Right lobe of liver (tissue), 4 donors: ENCODE measurements at regions not wholly inside any gene's neighbourhood (a gene's known extent, or its start where the extent isn't known, plus 50 kb on each side); places are given as distances from the start of the nearest gene placed in this dataset.

Experiments used
- POLR2A ChIP-seq: fragments of 450-650 bp; IDR thresholded peaks from one replicate; pipeline ENCODE4 v1.6.1; 2017; ENCODE audit warnings: antibody characterized with exemption, mild to moderate bottlenecking
- TF ChIP-seq, protein P1 (sequence below), 4 donors: fragments of 200-600 bp in 3 of 4; fragments of 450-650 bp in 1 of 4; IDR thresholded peaks; one replicate each; pipeline versions ENCODE4 v1.5.1 to v1.8.0; 2016 to 2022; ENCODE audit warnings: antibody characterized with exemption in 4 of 4, mild to moderate bottlenecking in 2 of 4
- donor health status: DM: no; HTN: no; CAD: no.
- donor health status: DM: no; HTN: no; CAD: no.
- donor health status: DM: no; HTN: yes; CAD: no.

DNA sequence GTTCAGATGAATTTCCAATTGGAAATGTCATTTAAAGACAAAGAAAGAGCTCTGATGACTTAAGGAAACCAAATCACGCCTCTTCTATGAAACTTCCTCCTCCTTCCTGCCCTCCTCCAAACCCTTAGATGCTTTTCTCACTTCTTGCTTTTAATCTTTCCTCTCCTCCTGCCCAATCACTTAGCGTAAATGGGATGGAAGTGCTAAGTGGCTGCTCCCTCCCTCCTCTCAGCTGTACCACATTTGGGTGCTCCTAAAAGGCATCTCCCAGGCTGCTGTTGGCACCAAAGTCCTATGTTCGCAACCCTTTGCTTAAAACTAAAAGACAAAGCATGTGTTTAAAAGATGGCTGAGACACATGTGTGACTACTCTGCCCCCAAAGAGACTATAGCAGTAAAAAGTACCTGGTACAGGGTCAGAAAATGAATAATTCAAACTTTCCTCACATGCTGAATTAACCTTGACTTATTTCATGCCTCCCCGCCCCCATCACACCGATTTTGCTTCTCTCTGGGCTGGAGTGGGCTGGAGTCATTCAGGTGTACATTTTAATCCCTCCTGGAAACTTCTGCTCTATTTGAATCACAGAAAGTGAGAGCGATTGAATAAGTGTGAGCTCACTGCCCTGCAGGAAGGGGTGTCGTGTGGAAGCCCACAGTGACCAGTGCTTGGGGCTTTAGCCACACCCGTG, 59.2 kb upstream of the KLF7 start:
- TF ChIP-seq, protein P1, sequence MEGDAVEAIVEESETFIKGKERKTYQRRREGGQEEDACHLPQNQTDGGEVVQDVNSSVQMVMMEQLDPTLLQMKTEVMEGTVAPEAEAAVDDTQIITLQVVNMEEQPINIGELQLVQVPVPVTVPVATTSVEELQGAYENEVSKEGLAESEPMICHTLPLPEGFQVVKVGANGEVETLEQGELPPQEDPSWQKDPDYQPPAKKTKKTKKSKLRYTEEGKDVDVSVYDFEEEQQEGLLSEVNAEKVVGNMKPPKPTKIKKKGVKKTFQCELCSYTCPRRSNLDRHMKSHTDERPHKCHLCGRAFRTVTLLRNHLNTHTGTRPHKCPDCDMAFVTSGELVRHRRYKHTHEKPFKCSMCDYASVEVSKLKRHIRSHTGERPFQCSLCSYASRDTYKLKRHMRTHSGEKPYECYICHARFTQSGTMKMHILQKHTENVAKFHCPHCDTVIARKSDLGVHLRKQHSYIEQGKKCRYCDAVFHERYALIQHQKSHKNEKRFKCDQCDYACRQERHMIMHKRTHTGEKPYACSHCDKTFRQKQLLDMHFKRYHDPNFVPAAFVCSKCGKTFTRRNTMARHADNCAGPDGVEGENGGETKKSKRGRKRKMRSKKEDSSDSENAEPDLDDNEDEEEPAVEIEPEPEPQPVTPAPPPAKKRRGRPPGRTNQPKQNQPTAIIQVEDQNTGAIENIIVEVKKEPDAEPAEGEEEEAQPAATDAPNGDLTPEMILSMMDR (IDR thresholded peaks at IDR 0.05): no peak
- TF ChIP-seq POLR2A: no peak
